Loucy (cell line): ENCODE measurements at regions not wholly inside any gene's neighbourhood (a gene's known extent, or its start where the extent isn't known, plus 50 kb on each side); places are given as distances from the start of the nearest gene placed in this dataset.

Experiments
- H2AFZ ChIP-seq: fragments of 200-600 bp; sonication (generic); 2 replicates; pipeline ENCODE4 v1.6.0; 2016; ENCODE audit warnings: antibody characterized with exemption, mild to moderate bottlenecking, low read length, moderate library complexity
- H3F3A ChIP-seq: fragments of 200-600 bp; 2 replicates; pipeline ENCODE4 v1.6.0; 2016; ENCODE audit warnings: antibody characterized with exemption, low read depth, mild to moderate bottlenecking
- H3K27me3 ChIP-seq: fragments of 200-600 bp; sonication (generic); 2 replicates; pipeline ENCODE4 v1.6.1; 2014; ENCODE audit warnings: low read length, mild to moderate bottlenecking; ENCODE audit not compliant: insufficient read depth, poor library complexity, severe bottlenecking
- H3K36me3 ChIP-seq: fragments of 200-600 bp; sonication (generic); 2 replicates; pipeline ENCODE4 v1.6.1; 2016; ENCODE audit warnings: low read length; ENCODE audit not compliant: insufficient read depth
- H3K4me1 ChIP-seq: fragments of 200-600 bp; sonication (generic); 2 replicates; pipeline ENCODE4 v1.5.1; 2014; ENCODE audit warnings: low read length, mild to moderate bottlenecking; ENCODE audit not compliant: insufficient read depth, poor library complexity, severe bottlenecking
- H3K4me2 ChIP-seq: fragments of 200-600 bp; sonication (generic); 2 replicates; pipeline ENCODE4 v1.6.0; 2014; ENCODE audit warnings: antibody characterized with exemption, low read length, low read depth, mild to moderate bottlenecking; ENCODE audit not compliant: poor library complexity, severe bottlenecking
- H3K4me3 ChIP-seq: fragments of 200-600 bp; sonication (generic); 2 replicates; pipeline ENCODE4 v1.5.1; 2014; ENCODE audit warnings: low read length, mild to moderate bottlenecking, mixed read lengths; ENCODE audit not compliant: poor library complexity, severe bottlenecking
- H3K79me2 ChIP-seq: fragments of 200-600 bp; sonication (generic); 2 replicates; pipeline ENCODE4 v1.6.1; 2014; ENCODE audit warnings: low read length; ENCODE audit not compliant: insufficient read depth
- H3K9ac ChIP-seq: fragments of 200-600 bp; sonication (generic); 2 replicates; pipeline ENCODE4 v1.6.0; 2014; ENCODE audit warnings: mild to moderate bottlenecking, low read depth, low read length, moderate library complexity; ENCODE audit not compliant: poor library complexity, severe bottlenecking
- H3K9me2 ChIP-seq: fragments of 200-600 bp; sonication (generic); replicated peaks from 2 replicates; pipeline ENCODE4 v1.6.1; 2016; ENCODE audit warnings: low read depth, low read length, mixed read lengths
- H3K9me3 ChIP-seq: fragments of 200-600 bp; sonication (generic); 2 replicates; pipeline ENCODE4 v1.6.1; 2014; ENCODE audit warnings: mild to moderate bottlenecking, antibody characterized with exemption, low read length, low read depth; ENCODE audit not compliant: insufficient read depth
- H4K20me1 ChIP-seq: fragments of 200-600 bp; sonication (generic); 2 replicates; pipeline ENCODE4 v1.6.0; 2014; ENCODE audit warnings: antibody characterized with exemption, low read length, mild to moderate bottlenecking; ENCODE audit not compliant: insufficient read depth, poor library complexity, severe bottlenecking
- EZH2phosphoT487 ChIP-seq: fragments of 200-600 bp; IDR thresholded peaks from 2 replicates; pipeline ENCODE4 v1.6.1; 2018; ENCODE audit warnings: antibody characterized with exemption, mild to moderate bottlenecking, moderate library complexity, borderline replicate concordance
- TF ChIP-seq, protein P1 (sequence below): fragments of 200-600 bp; sonication (generic); conservative IDR thresholded peaks from 2 replicates; pipeline ENCODE4 v1.5.1; 2014; ENCODE audit warnings: mild to moderate bottlenecking, antibody characterized with exemption, low read length

DNA sequence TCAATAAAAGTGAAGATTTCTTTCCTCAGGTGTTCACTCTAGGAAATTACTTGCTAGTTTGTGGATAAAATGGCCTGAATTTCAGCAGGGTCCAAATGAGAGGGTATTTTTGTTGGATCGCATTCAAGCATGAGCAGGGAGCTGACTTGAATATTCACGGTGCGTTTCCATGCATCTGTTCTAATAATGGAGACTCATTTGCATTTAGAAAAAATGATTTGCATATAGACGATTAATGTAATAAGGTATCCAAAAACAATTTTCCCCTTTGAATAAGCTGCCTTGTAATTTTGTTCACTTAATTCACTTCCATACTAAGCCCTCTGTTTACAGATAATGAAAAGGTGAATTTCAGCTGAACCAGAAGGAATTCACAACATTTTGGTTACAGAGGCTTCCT, 130.9 kb upstream of the AJAP1 start:
- Histone ChIP-seq H3K4me1 (no peaks in the 10 kb centered on the region), H3K9ac (no peak overlapping the region), H3K9me2 (no peaks in the 10 kb centered on the region), H4K20me1 (no peaks in the 10 kb centered on the region), H3K36me3 (no peaks in the 10 kb centered on the region), H3F3A (no peaks in the 10 kb centered on the region), H2AFZ (no peak overlapping the region), H3K9me3 (no peaks in the 10 kb centered on the region; the same call in 1 of the 2 replicates), H3K79me2 (no peaks in the 10 kb centered on the region), H3K4me2 (no peak overlapping the region), H3K27me3 (no peaks in the 10 kb centered on the region), H3K4me3 (no peak overlapping the region)
- no peak for TF ChIP-seq EZH2phosphoT487
- TF ChIP-seq, protein P1, sequence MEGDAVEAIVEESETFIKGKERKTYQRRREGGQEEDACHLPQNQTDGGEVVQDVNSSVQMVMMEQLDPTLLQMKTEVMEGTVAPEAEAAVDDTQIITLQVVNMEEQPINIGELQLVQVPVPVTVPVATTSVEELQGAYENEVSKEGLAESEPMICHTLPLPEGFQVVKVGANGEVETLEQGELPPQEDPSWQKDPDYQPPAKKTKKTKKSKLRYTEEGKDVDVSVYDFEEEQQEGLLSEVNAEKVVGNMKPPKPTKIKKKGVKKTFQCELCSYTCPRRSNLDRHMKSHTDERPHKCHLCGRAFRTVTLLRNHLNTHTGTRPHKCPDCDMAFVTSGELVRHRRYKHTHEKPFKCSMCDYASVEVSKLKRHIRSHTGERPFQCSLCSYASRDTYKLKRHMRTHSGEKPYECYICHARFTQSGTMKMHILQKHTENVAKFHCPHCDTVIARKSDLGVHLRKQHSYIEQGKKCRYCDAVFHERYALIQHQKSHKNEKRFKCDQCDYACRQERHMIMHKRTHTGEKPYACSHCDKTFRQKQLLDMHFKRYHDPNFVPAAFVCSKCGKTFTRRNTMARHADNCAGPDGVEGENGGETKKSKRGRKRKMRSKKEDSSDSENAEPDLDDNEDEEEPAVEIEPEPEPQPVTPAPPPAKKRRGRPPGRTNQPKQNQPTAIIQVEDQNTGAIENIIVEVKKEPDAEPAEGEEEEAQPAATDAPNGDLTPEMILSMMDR = no peak

DNA sequence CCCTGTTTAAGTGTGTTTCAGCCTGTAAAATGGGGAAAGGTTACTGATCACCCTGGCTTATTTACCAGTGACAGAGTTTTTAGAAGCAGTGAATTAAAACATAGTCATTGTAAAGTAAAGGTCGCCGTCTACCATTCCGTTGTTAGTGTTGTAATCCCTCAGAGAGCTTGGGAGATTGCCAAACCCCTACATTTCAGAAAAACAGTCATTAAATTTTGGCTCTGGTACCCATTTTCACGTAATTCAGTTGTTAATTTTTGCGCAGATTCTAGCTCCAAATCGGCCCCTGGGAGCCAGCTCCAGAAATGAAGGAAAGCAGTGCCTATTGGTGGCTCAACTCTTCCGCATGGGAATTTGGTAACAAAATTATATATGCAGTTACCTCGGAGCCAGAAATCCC, 127.7 kb upstream of the AJAP1 start:
- no peak overlapping the region for H3K9ac ChIP-seq
- no peak overlapping the region for H3K4me2 ChIP-seq
- no peaks in the 10 kb centered on the region for H3K27me3 ChIP-seq
- no peak overlapping the region for H2AFZ ChIP-seq
- H3K4me1 ChIP-seq = no peaks in the 10 kb centered on the region
- no peaks in the 10 kb centered on the region for H3K36me3 ChIP-seq
- H3K79me2 ChIP-seq = no peaks in the 10 kb centered on the region
- H3K4me3 ChIP-seq = no peak overlapping the region
- H3F3A ChIP-seq = no peaks in the 10 kb centered on the region
- no peak for TF ChIP-seq EZH2phosphoT487
- TF ChIP-seq, protein P1 = no peak
- H4K20me1 ChIP-seq = no peaks in the 10 kb centered on the region
- H3K9me3 ChIP-seq = peaks cover 2% of the 10 kb centered on the region; the same call in 1 of the 2 replicates
- no peaks in the 10 kb centered on the region for H3K9me2 ChIP-seq

DNA sequence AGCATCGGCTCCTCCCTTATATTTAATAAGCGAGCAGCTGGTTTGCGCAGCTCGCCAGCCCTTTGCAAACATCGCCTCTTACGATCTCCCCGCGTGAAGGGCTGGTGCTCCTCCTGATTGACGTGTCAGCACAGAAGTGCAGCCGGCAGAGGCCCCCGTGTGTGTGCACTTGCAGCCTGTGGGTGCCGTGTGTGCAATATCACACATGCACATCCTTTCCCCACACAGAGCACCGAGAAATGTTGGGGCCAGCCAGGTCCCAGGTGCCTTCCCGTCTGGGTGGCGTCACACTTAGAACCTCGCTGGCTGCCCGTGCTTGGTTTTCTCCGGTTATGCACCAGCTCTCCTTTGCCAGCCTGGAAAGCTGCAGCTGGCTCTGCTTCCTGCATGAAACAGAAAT, 126.6 kb upstream of the AJAP1 start:
- Histone ChIP-seq H3K4me1 (no peaks in the 10 kb centered on the region), H3K9ac (no peak overlapping the region), H3K9me3 (peaks cover 2% of the 10 kb centered on the region; the same call in 1 of the 2 replicates), H3K36me3 (no peaks in the 10 kb centered on the region), H3K9me2 (no peaks in the 10 kb centered on the region), H3K4me2 (no peak overlapping the region), H4K20me1 (no peaks in the 10 kb centered on the region), H3K79me2 (no peaks in the 10 kb centered on the region), H3K4me3 (no peak overlapping the region), H2AFZ (no peak overlapping the region), H3F3A (no peaks in the 10 kb centered on the region), H3K27me3 (no peaks in the 10 kb centered on the region)
- TF ChIP-seq, protein P1 = no peak
- no peak for TF ChIP-seq EZH2phosphoT487
